PC-9 (cell line): ENCODE measurements at regions not wholly inside any gene's neighbourhood (a gene's known extent, or its start where the extent isn't known, plus 50 kb on each side); places are given as distances from the start of the nearest gene placed in this dataset.
"Not testable (repeated sequence)": the region's sequence is repeated elsewhere in the genome, so short reads cannot be mapped to it uniquely, and the experiment has no call there.

Experiments
- BruUV-seq: library from RNA; stranded (reverse); fragments of 400-500 nt; replicated peaks from 2 replicates; lab custom pipeline; 2021; lab: Mats Ljungman, UMichigan
- CTCF ChIA-PET: fragments of 300-600 bp; sonication (Branson Sonifier 250); formaldehyde crosslinking; loops from one replicate; lab custom pipeline; 2022; ENCODE audit warnings: antibody characterized with exemption; lab: Charles Lee
- POLR2A ChIA-PET: fragments of 300-600 bp; sonication (Branson Sonifier 250); formaldehyde crosslinking; loops from one replicate; lab custom pipeline; 2022; ENCODE audit warnings: antibody characterized with exemption; ENCODE audit not compliant: unreplicated experiment; lab: Charles Lee
- DNase-seq, 2 experiments: peaks; one replicate each; pipeline versions ENCODE4 v3.0.0 to v3.0.0-alpha.2; 2015 to 2022; ENCODE audit warnings: mixed read lengths in 1 of 2
- H2AFZ ChIP-seq: fragments of 200-600 bp; sonication (generic); 2 replicates; pipeline ENCODE4 v1.8.1; 2017; ENCODE audit warnings: antibody characterized with exemption
- H3F3A ChIP-seq: fragments of 200-600 bp; sonication (generic); 2 replicates; pipeline ENCODE4 v1.8.1; 2017; ENCODE audit warnings: antibody characterized with exemption, mild to moderate bottlenecking, low read depth; ENCODE audit not compliant: insufficient read depth
- H3K27ac ChIP-seq: fragments of 200-600 bp; sonication (generic); 2 replicates; pipeline ENCODE4 v1.6.1; 2016; ENCODE audit warnings: mixed run types
- H3K27me3 ChIP-seq: fragments of 200-600 bp; sonication (generic); 2 replicates; pipeline ENCODE4 v1.6.1; 2016; ENCODE audit warnings: low read depth, mixed run types; ENCODE audit not compliant: insufficient read depth
- H3K36me3 ChIP-seq: fragments of 200-600 bp; sonication (generic); 2 replicates; pipeline ENCODE4 v1.6.1; 2016; ENCODE audit warnings: low read depth, mixed run types
- H3K4me1 ChIP-seq: fragments of 200-600 bp; sonication (generic); replicated peaks from 2 replicates; pipeline ENCODE4 v1.6.1; 2016; ENCODE audit warnings: mixed run types; ENCODE audit not compliant: insufficient read depth
- H3K4me2 ChIP-seq: fragments of 200-600 bp; sonication (generic); 2 replicates; pipeline ENCODE4 v1.6.1; 2017; ENCODE audit warnings: mixed run types
- H3K4me3 ChIP-seq: fragments of 200-600 bp; sonication (generic); 2 replicates; pipeline ENCODE4 v1.6.1; 2016; ENCODE audit warnings: mixed run types
- H3K79me2 ChIP-seq: fragments of 200-600 bp; sonication (generic); 2 replicates; pipeline ENCODE4 v1.6.1; 2017; ENCODE audit warnings: low read depth, mixed run types
- H3K9me2 ChIP-seq: fragments of 200-600 bp; sonication (generic); 2 replicates; pipeline ENCODE4 v1.8.1; 2017; ENCODE audit warnings: mild to moderate bottlenecking; ENCODE audit not compliant: insufficient read depth
- H3K9me3 ChIP-seq: fragments of 200-600 bp; sonication (generic); 2 replicates; pipeline ENCODE4 v1.8.1; 2016; ENCODE audit warnings: low read depth; ENCODE audit not compliant: insufficient read depth
- H4K20me1 ChIP-seq: fragments of 200-600 bp; sonication (generic); 2 replicates; pipeline ENCODE4 v1.8.1; 2017; ENCODE audit not compliant: insufficient read depth
- CTCF ChIP-seq: fragments of 200-600 bp; sonication (generic); conservative IDR thresholded peaks from 2 replicates; pipeline ENCODE4 v1.6.1; 2017; ENCODE audit warnings: mixed run types, antibody characterized with exemption, mild to moderate bottlenecking, moderate library complexity
- EZH2 ChIP-seq: fragments of 200-600 bp; sonication (generic); IDR thresholded peaks from 2 replicates; pipeline ENCODE4 v1.8.0; 2017; ENCODE audit warnings: antibody characterized with exemption, low read depth
- intact Hi-C: fragments of 100-400 bp; cut with micrococcal nuclease; formaldehyde crosslinking; loops from one replicate; pipeline ENCODE4 v1.10.0; 2022; ENCODE audit not compliant: unreplicated experiment

DNA sequence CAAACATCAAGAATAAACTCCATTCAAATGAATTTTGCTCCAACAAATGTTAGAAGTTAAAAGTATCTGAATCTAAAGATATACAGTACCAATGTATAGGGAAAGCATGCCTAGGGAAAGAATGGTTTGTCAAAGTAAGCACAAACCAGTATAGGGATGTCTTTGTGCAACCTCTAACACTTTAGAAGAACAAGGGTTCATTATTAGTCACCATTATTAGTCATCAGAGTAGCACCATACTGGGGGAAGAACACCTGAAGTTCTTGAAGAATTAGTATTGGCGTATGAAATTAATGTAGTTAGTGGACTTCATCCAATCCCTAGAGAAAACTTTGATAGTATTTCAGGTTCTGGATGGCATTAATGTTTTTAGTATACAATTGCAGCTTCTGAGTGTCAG, 943.7 kb downstream of the METTL15 start:
- TF ChIP-seq EZH2 (no peak), CTCF (no peak)
- DNase-seq = no peak
- Histone ChIP-seq H3K36me3 (no peaks in the 10 kb centered on the region), H3K27ac (no peak overlapping the region), H3K9me2 (no peaks in the 10 kb centered on the region), H3K4me3 (no peak overlapping the region), H3K9me3 (no peaks in the 10 kb centered on the region; the same call in 1 of the 2 replicates), H2AFZ (no peak overlapping the region), H3F3A (no peaks in the 10 kb centered on the region), H3K27me3 (no peaks in the 10 kb centered on the region), H3K79me2 (no peaks in the 10 kb centered on the region), H3K4me1 (no peaks in the 10 kb centered on the region), H3K4me2 (no peak overlapping the region), H4K20me1 (no peaks in the 10 kb centered on the region)
- BruUV-seq = no TSS peak
- POLR2A ChIA-PET = no interaction called here
- CTCF ChIA-PET = no interaction called here
- intact Hi-C loops = no loop called here

DNA sequence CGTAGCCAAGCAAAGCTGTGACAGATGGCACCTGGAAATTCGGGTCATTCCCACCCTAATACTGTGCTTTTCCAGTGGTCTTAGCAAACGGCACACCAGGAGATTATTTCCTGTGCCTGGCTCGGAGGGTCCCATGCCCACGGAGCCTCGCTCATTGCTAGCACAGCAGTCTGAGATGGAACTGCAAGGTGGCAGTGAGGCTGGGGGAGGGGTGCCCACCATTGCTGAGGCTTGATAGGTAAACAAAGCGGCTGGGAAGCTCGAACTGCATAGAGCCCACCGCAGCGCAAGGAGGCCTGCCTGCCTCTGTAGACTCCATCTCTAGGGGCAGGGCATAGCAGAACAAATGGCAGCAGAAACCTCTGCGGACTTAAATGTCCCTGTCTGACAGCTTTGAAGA, 942.8 kb downstream of the METTL15 start:
- H3K4me2 ChIP-seq, H3K4me3 ChIP-seq, H4K20me1 ChIP-seq, H3K27ac ChIP-seq, H2AFZ ChIP-seq, H3K9me3 ChIP-seq, H3K9me2 ChIP-seq, H3F3A ChIP-seq, DNase-seq, H3K36me3 ChIP-seq, BruUV-seq, intact Hi-C loops, CTCF ChIA-PET, H3K4me1 ChIP-seq, POLR2A ChIA-PET, H3K79me2 ChIP-seq, H3K27me3 ChIP-seq: not testable (repeated sequence)

- POLR2A ChIA-PET = no interaction called here
Observed at GRCh38 chr11:29040489-29040888, 932.3 kb downstream of the METTL15 start.

More at GRCh38 chr11:29040489-29040888, 932.3 kb downstream of the METTL15 start:
- CTCF ChIA-PET = no interaction called here
- H4K20me1 ChIP-seq = no peaks in the 10 kb centered on the region
- H3K4me2 ChIP-seq = no peak overlapping the region
- H3K27ac ChIP-seq = no peak overlapping the region
- no peak for DNase-seq
- no peaks in the 10 kb centered on the region for H3K4me1 ChIP-seq
- no peaks in the 10 kb centered on the region for H3K79me2 ChIP-seq
- no peaks in the 10 kb centered on the region for H3F3A ChIP-seq
- no peaks in the 10 kb centered on the region for H3K9me2 ChIP-seq
- no peaks in the 10 kb centered on the region for H3K27me3 ChIP-seq
- no peaks in the 10 kb centered on the region for H3K9me3 ChIP-seq
- no peak overlapping the region for H2AFZ ChIP-seq
- H3K4me3 ChIP-seq = no peak overlapping the region
- H3K36me3 ChIP-seq = no peaks in the 10 kb centered on the region
- no TSS peak for BruUV-seq
- intact Hi-C loops = no loop called here
- TF ChIP-seq EZH2 (no peak), CTCF (no peak)
